Cardiac muscle cell (in vitro differentiated cells and primary cell): ENCODE measurements at regions not wholly inside any gene's neighbourhood (a gene's known extent, or its start where the extent isn't known, plus 50 kb on each side); places are given as distances from the start of the nearest gene placed in this dataset.
A peak's percentile ranks its signal among the peaks of the same experiment; 100 is the strongest.
"Not testable (repeated sequence)": the region's sequence is repeated elsewhere in the genome, so short reads cannot be mapped to it uniquely, and the experiment has no call there.

Experiments used
- DNase-seq, 2 donors: peaks; one replicate each; pipeline versions ENCODE4 v3.0.0 to v3.0.0-alpha.2; 2010 to 2017; ENCODE audit warnings: low read depth in 1 of 2, low spot score in 1 of 2
- H3K27ac ChIP-seq: fragments of 200-600 bp; sonication (generic); 2 replicates; pipeline ENCODE4 v1.5.1; 2016
- H3K27me3 ChIP-seq: fragments of 200-600 bp; sonication (generic); 2 replicates; pipeline ENCODE4 v1.6.0; 2016; ENCODE audit warnings: control low read depth
- H3K36me3 ChIP-seq: fragments of 200-600 bp; sonication (generic); 2 replicates; pipeline ENCODE4 v1.5.1; 2016; ENCODE audit warnings: control low read depth
- H3K4me1 ChIP-seq: fragments of 200-600 bp; sonication (generic); 2 replicates; pipeline ENCODE4 v1.8.1; 2017; ENCODE audit warnings: low read depth, mild to moderate bottlenecking, mixed run types
- H3K4me3 ChIP-seq: fragments of 200-600 bp; sonication (generic); 2 replicates; pipeline ENCODE4 v1.5.1; 2016; ENCODE audit warnings: mild to moderate bottlenecking
- H3K9me3 ChIP-seq: fragments of 200-600 bp; sonication (generic); 2 replicates; pipeline ENCODE4 v1.5.1; 2017; ENCODE audit warnings: low read depth, mild to moderate bottlenecking, control low read depth
- CTCF ChIP-seq: IDR thresholded peaks from 2 replicates; pipeline ENCODE4 v1.5.1; 2012; ENCODE audit warnings: low read depth, mild to moderate bottlenecking, low read length

GRCh38 chr6:6875818-6876470 lies 231.8 kb upstream of the RREB1 start:
- Histone ChIP-seq H3K27me3 (no peaks in the 10 kb centered on the region), H3K27ac (no peak overlapping the region), H3K4me1 (no peaks in the 10 kb centered on the region), H3K36me3 (no peaks in the 10 kb centered on the region), H3K9me3 (no peaks in the 10 kb centered on the region), H3K4me3 (no peak overlapping the region)
- peak in 1 of 2 donors; percentile 73 for DNase-seq
- TF ChIP-seq CTCF, result no peak

GRCh38 chr6:6877792-6878191 lies 230.0 kb upstream of the RREB1 start:
- not testable (repeated sequence) for H3K4me3 ChIP-seq, H3K27me3 ChIP-seq, H3K27ac ChIP-seq, H3K36me3 ChIP-seq, DNase-seq, H3K9me3 ChIP-seq, H3K4me1 ChIP-seq

- no peak for DNase-seq
- no peak overlapping the region for H3K4me3 ChIP-seq
- H3K4me1 ChIP-seq, result no peaks in the 10 kb centered on the region
- H3K9me3 ChIP-seq, result no peaks in the 10 kb centered on the region
- TF ChIP-seq CTCF, result no peak
- no peaks in the 10 kb centered on the region for H3K36me3 ChIP-seq
- no peaks in the 10 kb centered on the region for H3K27me3 ChIP-seq
- no peak overlapping the region for H3K27ac ChIP-seq
These were observed 228.7 kb upstream of the RREB1 start for GRCh38 chr6:6878887-6879585.

GRCh38 chr6:6879586-6879974 lies 228.2 kb upstream of the RREB1 start:
- H3K27me3 ChIP-seq, H3K9me3 ChIP-seq, H3K27ac ChIP-seq, H3K4me1 ChIP-seq, H3K36me3 ChIP-seq, H3K4me3 ChIP-seq: not testable (repeated sequence)
- peak in 1 of 2 donors; percentile 46 for DNase-seq

- no peak for DNase-seq
- H3K27me3 ChIP-seq, result no peaks in the 10 kb centered on the region
- no peaks in the 10 kb centered on the region for H3K4me1 ChIP-seq
- H3K36me3 ChIP-seq, result no peaks in the 10 kb centered on the region
- H3K9me3 ChIP-seq, result no peaks in the 10 kb centered on the region
- no peak overlapping the region for H3K4me3 ChIP-seq
- H3K27ac ChIP-seq, result no peak overlapping the region
- TF ChIP-seq CTCF, result no peak
These were observed 226.9 kb upstream of the RREB1 start for GRCh38 chr6:6880745-6881437.

- H3K27me3 ChIP-seq, result no peaks in the 10 kb centered on the region
- no peak overlapping the region for H3K4me3 ChIP-seq
- no peaks in the 10 kb centered on the region for H3K4me1 ChIP-seq
- no peaks in the 10 kb centered on the region for H3K9me3 ChIP-seq
- TF ChIP-seq CTCF, result no peak
- no peak overlapping the region for H3K27ac ChIP-seq
- H3K36me3 ChIP-seq, result no peaks in the 10 kb centered on the region
- DNase-seq, result peak in 1 of 2 donors; percentile 18
These were observed 226.1 kb upstream of the RREB1 start for GRCh38 chr6:6881438-6882225.
